Activated B cell treated with CpG ODN at 0.5 μM for 24 hours (primary cell): ENCODE measurements at regions not wholly inside any gene's neighbourhood (a gene's known extent, or its start where the extent isn't known, plus 50 kb on each side); places are given as distances from the start of the nearest gene placed in this dataset.

ENCODE experiments used
- ATAC-seq: fragments of 200-7000 bp; cut with Tn5 transposase; one replicate; pipeline ENCODE4 v1.10.0; 2021; ENCODE audit warnings: low read depth, mild to moderate bottlenecking, moderate library complexity
- CTCF ChIA-PET: fragments of 350-600 bp; sonication (Branson Sonifier 250); formaldehyde crosslinking; loops from one replicate; lab custom pipeline; 2021; ENCODE audit warnings: antibody characterized with exemption; lab: Charles Lee
- POLR2A ChIA-PET: fragments of 350-600 bp; sonication (Branson Sonifier 250); formaldehyde crosslinking; loops from one replicate; lab custom pipeline; 2021; ENCODE audit warnings: antibody characterized with exemption; lab: Charles Lee
- DNase-seq: peaks from one replicate; pipeline ENCODE4 v3.0.0; 2022
- H3K27ac Mint-ChIP-seq: one replicate; pipeline ENCODE4 v1.8.0; 2020; ENCODE audit warnings: mixed read lengths
- H3K27me3 Mint-ChIP-seq: one replicate; pipeline ENCODE4 v1.8.0; 2021; ENCODE audit warnings: mixed read lengths
- H3K36me3 Mint-ChIP-seq: one replicate; pipeline ENCODE4 v1.8.0; 2021; ENCODE audit warnings: low read depth, mixed read lengths
- H3K4me1 Mint-ChIP-seq: one replicate; pipeline ENCODE4 v1.8.0; 2021; ENCODE audit warnings: mixed read lengths
- H3K4me3 Mint-ChIP-seq: one replicate; pipeline ENCODE4 v1.8.0; 2020; ENCODE audit warnings: mild to moderate bottlenecking, mixed read lengths
- H3K9me3 Mint-ChIP-seq: one replicate; pipeline ENCODE4 v1.8.0; 2020; ENCODE audit warnings: mixed read lengths
- intact Hi-C: fragments of 100-400 bp; cut with micrococcal nuclease; formaldehyde crosslinking; loops from one replicate; pipeline ENCODE4 v1.15.1; 2024
- TF ChIP-seq, protein P1 (sequence below): fragments of 200-600 bp; IDR thresholded peaks from one replicate; pipeline ENCODE4 v1.8.0; 2022; ENCODE audit warnings: antibody characterized with exemption, mild to moderate bottlenecking

DNA sequence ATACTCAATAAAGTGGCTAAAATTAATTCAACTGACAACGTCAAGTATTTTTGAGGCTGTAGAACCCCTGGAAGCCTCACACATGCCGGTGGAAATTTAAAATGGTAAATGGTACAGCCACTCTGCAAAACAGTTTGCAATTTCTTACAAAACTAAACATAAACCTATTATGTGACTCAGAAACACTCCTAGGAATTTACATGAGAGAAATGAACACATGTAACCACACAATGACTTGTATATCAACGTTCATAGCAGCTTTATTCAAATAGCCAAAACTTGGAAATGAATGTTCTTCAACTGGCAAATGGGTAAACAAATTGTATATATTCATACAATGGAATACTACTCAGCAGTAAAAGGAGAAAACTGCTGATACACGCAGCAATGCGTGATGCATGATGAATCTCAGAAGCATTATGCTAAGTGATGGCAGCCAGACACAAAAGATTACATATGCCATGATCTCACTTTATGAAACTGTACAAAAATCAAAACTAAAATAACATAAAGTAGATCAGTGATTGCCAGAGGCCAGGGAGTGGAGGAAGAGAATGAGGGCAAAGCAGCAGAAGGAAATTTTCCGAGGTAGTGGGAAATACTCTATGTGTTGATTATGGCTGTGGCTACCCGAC is 112.5 kb downstream of the FAM50B start:
- no peaks in the 10 kb centered on the region for H3K36me3 Mint-ChIP-seq
- intact Hi-C loops, result no loop called here
- H3K4me3 Mint-ChIP-seq, result no peak overlapping the region
- H3K27me3 Mint-ChIP-seq, result peaks cover 3% of the 10 kb centered on the region
- DNase-seq (no peak), ATAC-seq (no peak)
- POLR2A ChIA-PET, result no interaction called here
- TF ChIP-seq, protein P1, sequence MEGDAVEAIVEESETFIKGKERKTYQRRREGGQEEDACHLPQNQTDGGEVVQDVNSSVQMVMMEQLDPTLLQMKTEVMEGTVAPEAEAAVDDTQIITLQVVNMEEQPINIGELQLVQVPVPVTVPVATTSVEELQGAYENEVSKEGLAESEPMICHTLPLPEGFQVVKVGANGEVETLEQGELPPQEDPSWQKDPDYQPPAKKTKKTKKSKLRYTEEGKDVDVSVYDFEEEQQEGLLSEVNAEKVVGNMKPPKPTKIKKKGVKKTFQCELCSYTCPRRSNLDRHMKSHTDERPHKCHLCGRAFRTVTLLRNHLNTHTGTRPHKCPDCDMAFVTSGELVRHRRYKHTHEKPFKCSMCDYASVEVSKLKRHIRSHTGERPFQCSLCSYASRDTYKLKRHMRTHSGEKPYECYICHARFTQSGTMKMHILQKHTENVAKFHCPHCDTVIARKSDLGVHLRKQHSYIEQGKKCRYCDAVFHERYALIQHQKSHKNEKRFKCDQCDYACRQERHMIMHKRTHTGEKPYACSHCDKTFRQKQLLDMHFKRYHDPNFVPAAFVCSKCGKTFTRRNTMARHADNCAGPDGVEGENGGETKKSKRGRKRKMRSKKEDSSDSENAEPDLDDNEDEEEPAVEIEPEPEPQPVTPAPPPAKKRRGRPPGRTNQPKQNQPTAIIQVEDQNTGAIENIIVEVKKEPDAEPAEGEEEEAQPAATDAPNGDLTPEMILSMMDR, result no peak
- no peaks in the 10 kb centered on the region for H3K4me1 Mint-ChIP-seq
- CTCF ChIA-PET, result no interaction called here
- no peak overlapping the region for H3K27ac Mint-ChIP-seq
- peaks cover 9% of the 10 kb centered on the region for H3K9me3 Mint-ChIP-seq

GRCh38 chr6:3962291-3963280 is 113.4 kb downstream of the FAM50B start:
- ChIA-PET POLR2A (no interaction called here), CTCF (interaction anchor here (0.6 to 1.5 kb wide), 2 partner anchors 16 to 1211 kb away, joined by 3 read pairs; no protein-coding TSS in a partner anchor)
- TF ChIP-seq, protein P1, result no peak
- H3K36me3 Mint-ChIP-seq, result no peaks in the 10 kb centered on the region
- no peaks in the 10 kb centered on the region for H3K4me1 Mint-ChIP-seq
- no peak overlapping the region for H3K27ac Mint-ChIP-seq
- ATAC-seq, result no peak
- intact Hi-C loops, result no loop called here
- peaks cover 3% of the 10 kb centered on the region for H3K27me3 Mint-ChIP-seq
- no peak for DNase-seq
- H3K4me3 Mint-ChIP-seq, result no peak overlapping the region
- H3K9me3 Mint-ChIP-seq, result peaks cover 7% of the 10 kb centered on the region

GRCh38 chr6:3963426-3963825 is 114.3 kb downstream of the FAM50B start:
- DNase-seq (no peak), ATAC-seq (no peak)
- Mint-ChIP-seq H3K36me3 (no peaks in the 10 kb centered on the region), H3K27ac (no peak overlapping the region), H3K27me3 (peaks cover 3% of the 10 kb centered on the region), H3K4me3 (no peak overlapping the region), H3K9me3 (peaks cover 2% of the 10 kb centered on the region), H3K4me1 (no peaks in the 10 kb centered on the region)
- CTCF ChIA-PET, result interaction anchor here (1.5 kb wide), 1 partner anchor 15 kb away, joined by 3 read pairs; no protein-coding TSS in a partner anchor
- intact Hi-C loops, result no loop called here
- TF ChIP-seq, protein P1, result no peak
- POLR2A ChIA-PET, result no interaction called here

DNA sequence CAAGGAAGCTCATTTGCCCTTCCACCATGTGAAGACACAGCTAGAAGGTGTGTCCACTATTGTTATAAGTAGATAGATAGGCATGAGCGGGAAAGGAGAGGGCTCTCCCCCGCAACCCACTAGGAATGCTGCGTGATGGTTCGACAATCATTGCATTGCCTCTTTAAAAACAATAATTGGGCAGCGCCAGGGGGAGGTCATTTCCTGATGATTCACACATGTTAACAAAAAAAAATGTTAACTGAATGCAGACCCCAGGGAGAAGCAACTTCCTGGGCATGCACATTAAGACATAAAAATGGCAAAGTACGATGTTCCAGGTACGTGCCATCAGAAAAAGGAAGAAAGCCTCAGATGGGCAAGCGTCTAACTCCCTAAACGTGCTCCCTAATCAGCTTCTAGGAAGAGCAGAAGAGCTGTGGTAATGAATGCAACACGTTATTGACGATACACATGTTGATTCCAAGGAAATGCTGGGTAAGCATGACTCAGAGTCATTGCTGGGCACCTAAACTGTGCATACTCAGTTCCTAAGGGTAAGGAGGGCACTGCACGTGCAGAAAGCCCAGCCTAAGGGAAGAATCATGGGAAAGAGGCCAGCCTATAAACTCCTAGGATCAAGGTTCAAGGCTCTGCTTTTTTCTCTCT is 113.7 kb downstream of the FAM217A start:
- ChIA-PET CTCF (no interaction called here), POLR2A (interaction anchor here (0.7 kb wide), 1 partner anchor 210 kb away, joined by 4 read pairs; no protein-coding TSS in a partner anchor)
- H3K4me1 Mint-ChIP-seq, result peaks cover 2% of the 10 kb centered on the region
- H3K36me3 Mint-ChIP-seq, result no peaks in the 10 kb centered on the region
- DNase-seq (no peak), ATAC-seq (no peak)
- no peaks in the 10 kb centered on the region for H3K27me3 Mint-ChIP-seq
- TF ChIP-seq, protein P1, result no peak
- H3K4me3 Mint-ChIP-seq, result no peak overlapping the region
- no peak overlapping the region for H3K27ac Mint-ChIP-seq
- no peaks in the 10 kb centered on the region for H3K9me3 Mint-ChIP-seq
- intact Hi-C loops, result no loop called here
